ENCODE measurements at regions not wholly inside any gene's neighbourhood (a gene's known extent, or its start where the extent isn't known, plus 50 kb on each side); places are given as distances from the start of the nearest gene placed in this dataset.

GRCh38 chr2:19800796-19801195 is 101.0 kb downstream of the TTC32 start:
- TF ChIP-seq CTCF (IDR thresholded peaks at IDR 0.05; ENCODE audit: low read depth, low read length, poor library complexity, severe bottlenecking) = no peak
- no peak for TF ChIP-seq EZH2phosphoT487 (IDR thresholded peaks at IDR 0.05; ENCODE audit: borderline replicate concordance, low read length)

All from DOHH2 (cell line).